ENCODE measurements at regions not wholly inside any gene's neighbourhood (a gene's known extent, or its start where the extent isn't known, plus 50 kb on each side); places are given as distances from the start of the nearest gene placed in this dataset.

- ATAC-seq (ENCODE audit: insufficient number of reproducible peaks, low FRiP score, low read depth): no peak
- no peak for TF ChIP-seq CTCF (IDR thresholded peaks at IDR 0.05)
Measured at GRCh38 chr2:15706424-15706823, 114.8 kb downstream of the DDX1 start.

DNA sequence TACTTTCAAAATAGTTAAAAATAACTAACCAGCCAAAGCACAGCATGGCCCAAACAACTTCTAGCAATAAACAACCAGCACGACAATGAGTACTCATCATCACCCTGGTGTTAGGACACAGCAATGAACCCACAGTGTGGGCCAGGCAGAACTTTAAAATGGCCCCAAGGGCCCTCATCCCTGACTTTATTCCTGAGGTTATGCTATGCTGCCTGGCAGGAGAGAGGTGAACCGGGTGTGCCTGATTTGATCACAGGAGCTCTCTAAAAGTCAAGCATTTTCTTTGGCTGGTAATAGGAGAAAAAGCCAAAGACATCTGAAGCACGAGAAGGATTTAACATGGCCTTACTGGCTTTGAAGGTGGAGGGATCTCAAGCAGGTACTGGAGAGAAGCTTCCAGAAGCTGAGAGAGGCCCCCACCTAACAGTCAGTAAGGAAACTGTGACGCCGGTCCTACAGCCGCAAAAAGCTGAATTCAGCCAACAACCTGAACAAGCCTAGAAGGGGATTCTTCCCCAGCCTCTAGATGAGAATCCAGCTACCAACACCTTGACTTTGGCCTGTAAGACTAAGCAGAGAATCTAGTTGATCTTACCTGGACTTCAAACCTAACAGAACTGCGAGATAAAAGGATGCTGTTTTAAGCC lies 115.4 kb downstream of the DDX1 start:
- DNase-seq (ENCODE audit: low spot score): no peak

More at GRCh38 chr2:15706424-15706823, 114.8 kb downstream of the DDX1 start:
- Histone ChIP-seq H3K36me3 (no peaks in the 10 kb centered on the region), H3K9me3 (no peaks in the 10 kb centered on the region), H3K27me3 (replicated peaks; ENCODE audit: insufficient read depth) (no peaks in the 10 kb centered on the region), H3K4me1 (ENCODE audit: control insufficient read depth in 1 of 2, low read depth in 2 of 2) (peaks cover 0 to 2% of the 10 kb centered on the region in 2 donors), H3K4me3 (no peak overlapping the region), H3K27ac (no peak overlapping the region)
- DNase-seq (ENCODE audit: low spot score): no peak

DNA sequence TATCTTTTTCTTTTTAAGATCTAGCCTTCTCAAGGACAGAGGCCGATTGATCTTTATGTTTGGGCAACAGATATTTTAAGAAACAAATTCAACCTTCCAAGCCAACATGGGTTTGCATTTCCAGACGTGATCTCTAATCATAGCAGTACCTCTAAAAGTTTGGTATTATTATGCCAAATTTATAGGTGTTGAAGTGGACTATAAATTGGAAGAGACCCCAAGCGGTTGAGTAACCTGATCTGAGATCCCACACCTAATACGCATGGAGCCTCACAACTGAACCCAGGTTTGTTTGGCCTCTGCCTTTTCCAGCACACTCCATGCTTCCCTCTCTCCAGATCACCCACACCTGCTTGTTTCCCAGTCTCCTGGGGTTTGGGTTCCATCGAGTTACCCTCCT lies 116.5 kb downstream of the DDX1 start:
- Histone ChIP-seq H3K36me3 (no peaks in the 10 kb centered on the region), H3K9me3 (no peaks in the 10 kb centered on the region), H3K27ac (no peak overlapping the region), H3K27me3 (replicated peaks; ENCODE audit: insufficient read depth) (no peaks in the 10 kb centered on the region), H3K4me3 (no peak overlapping the region), H3K4me1 (ENCODE audit: control insufficient read depth in 1 of 2, low read depth in 2 of 2) (peaks cover 0 to 2% of the 10 kb centered on the region in 2 donors)
- ATAC-seq (ENCODE audit: insufficient number of reproducible peaks, low FRiP score, low read depth) (no peak), DNase-seq (ENCODE audit: low spot score) (no peak)
- TF ChIP-seq CTCF (IDR thresholded peaks at IDR 0.05): no peak

More for the DNA sequence above, 115.4 kb downstream of the DDX1 start:
- no peaks in the 10 kb centered on the region for H3K9me3 ChIP-seq
- no peak overlapping the region for H3K27ac ChIP-seq
- no peak for TF ChIP-seq CTCF (IDR thresholded peaks at IDR 0.05)
- no peak for ATAC-seq (ENCODE audit: insufficient number of reproducible peaks, low FRiP score, low read depth)
- H3K4me1 ChIP-seq (ENCODE audit: control insufficient read depth in 1 of 2, low read depth in 2 of 2): peaks cover 0 to 2% of the 10 kb centered on the region in 2 donors
- no peaks in the 10 kb centered on the region for H3K27me3 ChIP-seq (replicated peaks; ENCODE audit: insufficient read depth)
- H3K36me3 ChIP-seq: no peaks in the 10 kb centered on the region
- no peak overlapping the region for H3K4me3 ChIP-seq

- H3K9me3 ChIP-seq: no peaks in the 10 kb centered on the region
- no peak for TF ChIP-seq CTCF (IDR thresholded peaks at IDR 0.05)
- no peak overlapping the region for H3K4me3 ChIP-seq
- H3K27ac ChIP-seq: no peak overlapping the region
- DNase-seq (ENCODE audit: low spot score) (no peak), ATAC-seq (ENCODE audit: insufficient number of reproducible peaks, low FRiP score, low read depth) (no peak)
- no peaks in the 10 kb centered on the region for H3K27me3 ChIP-seq (replicated peaks; ENCODE audit: insufficient read depth)
- H3K36me3 ChIP-seq: no peaks in the 10 kb centered on the region
- H3K4me1 ChIP-seq (ENCODE audit: control insufficient read depth in 1 of 2, low read depth in 2 of 2): peaks cover 0 to 2% of the 10 kb centered on the region in 2 donors
Measured at GRCh38 chr2:15708865-15709820, 117.5 kb downstream of the DDX1 start.

GRCh38 chr2:15711126-15711860 lies 119.6 kb downstream of the DDX1 start:
- H3K9me3 ChIP-seq: no peaks in the 10 kb centered on the region
- H3K4me1 ChIP-seq (ENCODE audit: control insufficient read depth in 1 of 2, low read depth in 2 of 2): peaks cover 0 to 2% of the 10 kb centered on the region in 2 donors
- H3K36me3 ChIP-seq: no peaks in the 10 kb centered on the region
- no peak overlapping the region for H3K4me3 ChIP-seq
- H3K27ac ChIP-seq: no peak overlapping the region
- no peak for DNase-seq (ENCODE audit: low spot score)
- ATAC-seq (ENCODE audit: insufficient number of reproducible peaks, low FRiP score, low read depth): no peak
- no peaks in the 10 kb centered on the region for H3K27me3 ChIP-seq (replicated peaks; ENCODE audit: insufficient read depth)
- TF ChIP-seq CTCF (IDR thresholded peaks at IDR 0.05): no peak

All from thoracic aorta (tissue), 2 donors.